ENCODE measurements at regions not wholly inside any gene's neighbourhood (a gene's known extent, or its start where the extent isn't known, plus 50 kb on each side); places are given as distances from the start of the nearest gene placed in this dataset.

GRCh38 chrX:120795301-120795700 is 80.4 kb downstream of the CT47B1 start:
- H3K27me3 ChIP-seq (ENCODE audit: insufficient read depth, low read depth) = no peaks in the 10 kb centered on the region
- H3K79me2 ChIP-seq (ENCODE audit: insufficient read depth, low read depth) = no peaks in the 10 kb centered on the region
- no peak overlapping the region for H3K27ac ChIP-seq

GRCh38 chrX:120794525-120794975 is 81.1 kb downstream of the CT47B1 start:
- no peaks in the 10 kb centered on the region for H3K27me3 ChIP-seq (ENCODE audit: insufficient read depth, low read depth)
- H2AFZ ChIP-seq (ENCODE audit: low read depth) = no peak overlapping the region
- H3K27ac ChIP-seq = no peak overlapping the region
- H4K20me1 ChIP-seq (ENCODE audit: insufficient read depth) = no peaks in the 10 kb centered on the region
- no peak for TF ChIP-seq CTCF (conservative IDR thresholded peaks at IDR 0.05; ENCODE audit: low read depth, low read length)
- no peak overlapping the region for H3K9ac ChIP-seq
- H3K4me3 ChIP-seq (IDR thresholded peaks at IDR 0.05; ENCODE audit: insufficient read depth, low read depth, low read length) = no peak overlapping the region
- peaks cover 7% of the 10 kb centered on the region for H3K4me1 ChIP-seq (ENCODE audit: low read depth, poor library complexity, severe bottlenecking)
- no peaks in the 10 kb centered on the region for H3K36me3 ChIP-seq (ENCODE audit: insufficient read depth)
- no peak overlapping the region for H3K4me2 ChIP-seq
- H3K79me2 ChIP-seq (ENCODE audit: insufficient read depth, low read depth) = no peaks in the 10 kb centered on the region

More at GRCh38 chrX:120795301-120795700, 80.4 kb downstream of the CT47B1 start:
- Histone ChIP-seq H3K36me3 (ENCODE audit: insufficient read depth) (no peaks in the 10 kb centered on the region), H3K9ac (no peak overlapping the region), H3K4me1 (ENCODE audit: low read depth, poor library complexity, severe bottlenecking) (peaks cover 5% of the 10 kb centered on the region), H3K4me3 (IDR thresholded peaks at IDR 0.05; ENCODE audit: insufficient read depth, low read depth, low read length) (no peak overlapping the region), H2AFZ (ENCODE audit: low read depth) (no peak overlapping the region), H3K4me2 (no peak overlapping the region), H4K20me1 (ENCODE audit: insufficient read depth) (no peaks in the 10 kb centered on the region)
- TF ChIP-seq CTCF (conservative IDR thresholded peaks at IDR 0.05; ENCODE audit: low read depth, low read length) = no peak

GRCh38 chrX:120793098-120793497 is 82.6 kb downstream of the CT47B1 start:
- no peak for TF ChIP-seq CTCF (conservative IDR thresholded peaks at IDR 0.05; ENCODE audit: low read depth, low read length)
- H3K36me3 ChIP-seq (ENCODE audit: insufficient read depth) = no peaks in the 10 kb centered on the region
- no peaks in the 10 kb centered on the region for H3K27me3 ChIP-seq (ENCODE audit: insufficient read depth, low read depth)
- H3K4me3 ChIP-seq (IDR thresholded peaks at IDR 0.05; ENCODE audit: insufficient read depth, low read depth, low read length) = no peak overlapping the region
- peaks cover 7% of the 10 kb centered on the region for H3K4me1 ChIP-seq (ENCODE audit: low read depth, poor library complexity, severe bottlenecking)
- H3K27ac ChIP-seq = no peak overlapping the region
- no peak overlapping the region for H3K4me2 ChIP-seq
- H3K79me2 ChIP-seq (ENCODE audit: insufficient read depth, low read depth) = no peaks in the 10 kb centered on the region
- H3K9ac ChIP-seq = no peak overlapping the region
- H4K20me1 ChIP-seq (ENCODE audit: insufficient read depth) = no peaks in the 10 kb centered on the region
- no peak overlapping the region for H2AFZ ChIP-seq (ENCODE audit: low read depth)

DNA sequence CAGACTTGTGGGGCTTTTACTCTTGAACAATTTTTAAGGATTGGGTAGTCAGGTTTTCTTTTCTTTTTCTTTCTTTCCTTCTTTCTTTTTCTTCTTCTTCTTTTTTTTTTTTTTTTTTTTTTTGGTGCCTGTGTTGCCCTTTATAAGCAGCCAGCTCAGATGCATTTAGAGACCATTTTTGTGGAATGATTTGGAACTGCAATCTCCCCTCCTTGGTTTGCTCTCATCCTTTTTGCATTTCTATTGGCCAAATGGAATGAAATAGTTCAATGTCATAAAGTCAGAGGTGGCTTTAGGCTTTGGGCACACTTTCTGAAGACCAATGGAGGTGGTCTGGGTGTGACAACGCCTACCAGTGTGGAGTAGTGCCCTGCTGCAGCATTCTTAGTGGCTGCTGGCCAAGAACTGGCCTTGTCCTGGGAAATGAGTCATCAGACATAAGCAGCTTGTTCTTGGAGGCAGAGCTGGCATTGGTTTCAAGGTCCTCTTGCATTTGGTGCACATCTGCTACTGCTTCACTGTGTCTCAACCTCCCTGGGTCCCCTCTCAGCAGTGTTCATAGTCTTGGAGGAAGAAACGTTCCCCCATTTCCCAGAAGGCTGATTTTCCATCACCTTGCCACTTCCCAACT is 84.5 kb downstream of the CT47B1 start:
- Histone ChIP-seq H3K27ac (no peak overlapping the region), H3K27me3 (ENCODE audit: insufficient read depth, low read depth) (no peaks in the 10 kb centered on the region), H4K20me1 (ENCODE audit: insufficient read depth) (no peaks in the 10 kb centered on the region), H3K4me3 (IDR thresholded peaks at IDR 0.05; ENCODE audit: insufficient read depth, low read depth, low read length) (no peak overlapping the region), H3K36me3 (ENCODE audit: insufficient read depth) (no peaks in the 10 kb centered on the region), H3K4me1 (ENCODE audit: low read depth, poor library complexity, severe bottlenecking) (peaks cover 7% of the 10 kb centered on the region), H2AFZ (ENCODE audit: low read depth) (peak overlapping the region; percentile 64), H3K79me2 (ENCODE audit: insufficient read depth, low read depth) (no peaks in the 10 kb centered on the region), H3K4me2 (peak overlapping the region; percentile 41; the same call in 1 of the 2 replicates), H3K9ac (no peak overlapping the region)
- no peak for TF ChIP-seq CTCF (conservative IDR thresholded peaks at IDR 0.05; ENCODE audit: low read depth, low read length)

Data from KMS-11 (cell line).